Tibial nerve (tissue), 4 donors: ENCODE measurements at regions not wholly inside any gene's neighbourhood (a gene's known extent, or its start where the extent isn't known, plus 50 kb on each side); places are given as distances from the start of the nearest gene placed in this dataset.

Experiments
- EP300 ChIP-seq, 2 donors: sonication (generic); formaldehyde crosslinking; IDR thresholded peaks; one replicate each; pipeline ENCODE4 v1.6.1; 2017; ENCODE audit warnings: antibody characterized with exemption in 2 of 2, mild to moderate bottlenecking in 1 of 2
- POLR2A ChIP-seq, 2 donors: fragments of 450-650 bp; IDR thresholded peaks; one replicate each; pipeline ENCODE4 v1.6.1; 2017; ENCODE audit warnings: antibody characterized with exemption in 2 of 2, mild to moderate bottlenecking in 2 of 2, moderate library complexity in 2 of 2
- TF ChIP-seq, protein P1 (sequence below), 5 experiments: fragments of 200-600 bp in 3 of 5; fragments of 450-650 bp in 2 of 5; sonication (generic) in 3 of 5; IDR thresholded peaks; one replicate each; pipeline ENCODE4 v1.5.1; 2016 to 2019; ENCODE audit warnings: antibody characterized with exemption in 5 of 5, mild to moderate bottlenecking in 3 of 5, moderate library complexity in 2 of 5

DNA sequence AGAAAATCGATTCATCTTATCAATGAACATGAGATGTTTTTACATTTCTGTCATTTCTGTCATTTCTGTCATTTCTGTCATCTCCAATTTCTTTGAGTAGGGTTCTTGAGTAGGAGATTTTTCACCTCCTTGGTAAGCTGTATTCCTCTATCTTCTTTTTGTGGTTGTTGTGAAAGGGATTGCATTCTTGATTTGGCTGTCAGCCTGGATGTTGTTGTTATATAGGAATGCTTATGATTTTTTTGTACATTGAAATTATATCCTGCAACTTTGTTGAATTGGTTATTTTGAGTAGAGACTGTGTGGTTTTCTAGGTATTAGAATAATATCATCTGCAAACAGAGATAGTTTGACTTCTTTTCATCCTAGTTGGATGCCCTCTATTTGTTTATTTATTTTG, 1233.7 kb downstream of the PLA2G4A start:
- TF ChIP-seq POLR2A (IDR thresholded peaks at IDR 0.05) = no peak
- TF ChIP-seq, protein P1, sequence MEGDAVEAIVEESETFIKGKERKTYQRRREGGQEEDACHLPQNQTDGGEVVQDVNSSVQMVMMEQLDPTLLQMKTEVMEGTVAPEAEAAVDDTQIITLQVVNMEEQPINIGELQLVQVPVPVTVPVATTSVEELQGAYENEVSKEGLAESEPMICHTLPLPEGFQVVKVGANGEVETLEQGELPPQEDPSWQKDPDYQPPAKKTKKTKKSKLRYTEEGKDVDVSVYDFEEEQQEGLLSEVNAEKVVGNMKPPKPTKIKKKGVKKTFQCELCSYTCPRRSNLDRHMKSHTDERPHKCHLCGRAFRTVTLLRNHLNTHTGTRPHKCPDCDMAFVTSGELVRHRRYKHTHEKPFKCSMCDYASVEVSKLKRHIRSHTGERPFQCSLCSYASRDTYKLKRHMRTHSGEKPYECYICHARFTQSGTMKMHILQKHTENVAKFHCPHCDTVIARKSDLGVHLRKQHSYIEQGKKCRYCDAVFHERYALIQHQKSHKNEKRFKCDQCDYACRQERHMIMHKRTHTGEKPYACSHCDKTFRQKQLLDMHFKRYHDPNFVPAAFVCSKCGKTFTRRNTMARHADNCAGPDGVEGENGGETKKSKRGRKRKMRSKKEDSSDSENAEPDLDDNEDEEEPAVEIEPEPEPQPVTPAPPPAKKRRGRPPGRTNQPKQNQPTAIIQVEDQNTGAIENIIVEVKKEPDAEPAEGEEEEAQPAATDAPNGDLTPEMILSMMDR (IDR thresholded peaks at IDR 0.05) = no peak
- no peak for TF ChIP-seq EP300 (IDR thresholded peaks at IDR 0.05)
